Fibroblast of pulmonary artery (primary cell): ENCODE measurements at regions not wholly inside any gene's neighbourhood (a gene's known extent, or its start where the extent isn't known, plus 50 kb on each side); places are given as distances from the start of the nearest gene placed in this dataset.

ENCODE experiments used
- DNase-seq: peaks from one replicate; pipeline ENCODE4 v3.0.0-alpha.2; 2010; ENCODE audit warnings: low read depth
- H3K4me3 ChIP-seq: replicated peaks from 2 replicates; pipeline ENCODE4 v1.5.1; 2011; ENCODE audit warnings: low read depth, mild to moderate bottlenecking, control low read depth, low read length, moderate library complexity
- TF ChIP-seq, protein P1 (sequence below): IDR thresholded peaks from 2 replicates; pipeline ENCODE4 v1.5.1; 2011; ENCODE audit warnings: mild to moderate bottlenecking, control low read depth, low read length, inconsistent platforms; ENCODE audit errors: missing control alignments

DNA sequence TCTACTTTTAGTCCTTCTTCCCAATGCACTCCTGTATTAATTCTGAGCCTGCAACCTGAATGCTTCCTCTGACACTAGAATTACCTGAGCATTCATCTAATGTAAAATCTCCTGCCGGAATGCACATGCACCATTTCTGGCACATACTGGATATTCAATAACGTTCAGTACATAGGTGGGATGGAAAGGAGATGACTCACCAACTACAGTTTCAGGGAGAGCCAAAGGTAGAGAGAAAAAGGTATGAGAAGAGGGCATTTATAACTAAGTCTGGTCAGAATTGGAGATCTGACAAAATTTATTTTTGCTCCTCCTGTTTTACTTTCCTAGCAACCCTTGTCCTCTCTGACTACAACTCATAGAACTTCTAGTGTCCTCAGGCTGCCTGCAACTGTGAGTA lies 1954.1 kb upstream of the CELF4 start:
- H3K4me3 ChIP-seq = no peak overlapping the region
- TF ChIP-seq, protein P1, sequence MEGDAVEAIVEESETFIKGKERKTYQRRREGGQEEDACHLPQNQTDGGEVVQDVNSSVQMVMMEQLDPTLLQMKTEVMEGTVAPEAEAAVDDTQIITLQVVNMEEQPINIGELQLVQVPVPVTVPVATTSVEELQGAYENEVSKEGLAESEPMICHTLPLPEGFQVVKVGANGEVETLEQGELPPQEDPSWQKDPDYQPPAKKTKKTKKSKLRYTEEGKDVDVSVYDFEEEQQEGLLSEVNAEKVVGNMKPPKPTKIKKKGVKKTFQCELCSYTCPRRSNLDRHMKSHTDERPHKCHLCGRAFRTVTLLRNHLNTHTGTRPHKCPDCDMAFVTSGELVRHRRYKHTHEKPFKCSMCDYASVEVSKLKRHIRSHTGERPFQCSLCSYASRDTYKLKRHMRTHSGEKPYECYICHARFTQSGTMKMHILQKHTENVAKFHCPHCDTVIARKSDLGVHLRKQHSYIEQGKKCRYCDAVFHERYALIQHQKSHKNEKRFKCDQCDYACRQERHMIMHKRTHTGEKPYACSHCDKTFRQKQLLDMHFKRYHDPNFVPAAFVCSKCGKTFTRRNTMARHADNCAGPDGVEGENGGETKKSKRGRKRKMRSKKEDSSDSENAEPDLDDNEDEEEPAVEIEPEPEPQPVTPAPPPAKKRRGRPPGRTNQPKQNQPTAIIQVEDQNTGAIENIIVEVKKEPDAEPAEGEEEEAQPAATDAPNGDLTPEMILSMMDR = no peak
- no peak for DNase-seq

DNA sequence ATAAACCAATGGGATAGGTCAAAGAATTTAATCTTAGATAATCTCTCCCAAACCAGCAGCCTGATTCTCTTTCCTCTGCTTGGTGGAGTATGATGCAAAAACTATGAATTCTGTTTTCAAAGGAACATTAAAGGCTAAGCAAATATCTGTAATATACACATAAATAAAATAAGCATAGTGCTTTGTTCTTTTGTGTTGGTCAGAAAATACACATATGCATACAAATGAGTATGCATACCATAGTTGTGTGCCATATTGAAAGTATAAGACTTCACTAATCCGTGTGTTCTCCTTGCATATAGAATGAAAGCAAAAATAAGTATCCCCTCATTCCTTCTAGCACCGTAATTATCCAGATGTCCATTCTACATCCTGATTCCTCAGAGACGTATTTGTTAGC lies 1949.7 kb upstream of the CELF4 start:
- H3K4me3 ChIP-seq = no peak overlapping the region
- TF ChIP-seq, protein P1 = no peak
- no peak for DNase-seq

DNA sequence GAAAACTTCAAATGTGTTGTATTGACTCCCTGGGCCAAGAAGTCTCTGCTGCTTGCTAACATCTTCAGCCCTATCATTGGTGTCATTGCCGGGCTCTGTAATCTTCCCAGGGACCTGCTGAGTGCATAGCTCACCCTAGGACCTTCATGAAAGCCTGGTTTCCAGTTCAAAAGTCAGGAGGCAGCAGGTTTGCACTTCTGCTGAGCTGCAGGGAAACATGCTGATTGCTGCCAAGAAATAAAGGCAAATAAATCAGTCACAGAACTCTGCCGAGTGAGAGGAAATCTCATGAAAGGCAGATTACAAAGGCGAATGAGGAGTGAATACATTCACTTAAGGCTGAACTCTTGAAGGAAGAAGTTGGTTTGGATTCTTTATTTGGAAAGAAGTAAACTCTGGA lies 1947.6 kb upstream of the CELF4 start:
- no peak for DNase-seq
- TF ChIP-seq, protein P1 = no peak

DNA sequence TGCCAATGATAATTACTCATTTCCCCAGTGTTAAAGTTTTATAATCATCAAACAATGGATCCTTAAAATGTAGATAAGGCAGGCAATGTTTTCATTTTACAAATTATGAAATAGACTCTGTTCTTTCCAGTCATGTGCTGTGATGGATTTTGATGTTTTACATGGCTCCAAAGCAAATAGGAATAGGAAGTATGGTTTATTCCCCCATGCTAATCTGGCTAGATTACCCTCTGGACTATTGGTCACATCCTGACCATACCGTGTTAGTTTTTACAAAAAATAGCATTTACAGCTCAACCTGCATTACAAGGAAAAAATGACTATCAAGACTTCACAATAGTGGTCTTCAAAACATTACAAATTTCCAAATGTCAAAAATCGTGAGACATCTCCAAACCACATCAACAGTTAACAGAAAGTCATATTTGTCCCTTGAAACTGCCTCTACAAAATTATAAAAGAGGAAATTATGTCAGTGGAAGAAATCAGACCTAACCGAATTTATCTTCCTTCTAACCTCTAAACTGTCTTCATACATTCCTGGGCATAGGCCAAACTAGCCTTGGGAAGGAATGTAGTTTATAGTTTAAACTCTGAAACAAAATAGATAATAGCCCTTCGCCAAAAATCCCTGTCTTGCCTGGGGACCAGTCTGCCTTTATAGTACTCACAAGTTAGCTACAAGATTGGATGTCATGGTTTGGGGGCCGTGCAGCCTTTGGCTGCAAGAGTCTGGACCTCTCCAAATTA lies 1941.2 kb upstream of the CELF4 start:
- no peak overlapping the region for H3K4me3 ChIP-seq
- DNase-seq = peak; percentile 11
- TF ChIP-seq, protein P1 = no peak

More for the DNA sequence above, 1947.6 kb upstream of the CELF4 start:
- H3K4me3 ChIP-seq = no peak overlapping the region

DNA sequence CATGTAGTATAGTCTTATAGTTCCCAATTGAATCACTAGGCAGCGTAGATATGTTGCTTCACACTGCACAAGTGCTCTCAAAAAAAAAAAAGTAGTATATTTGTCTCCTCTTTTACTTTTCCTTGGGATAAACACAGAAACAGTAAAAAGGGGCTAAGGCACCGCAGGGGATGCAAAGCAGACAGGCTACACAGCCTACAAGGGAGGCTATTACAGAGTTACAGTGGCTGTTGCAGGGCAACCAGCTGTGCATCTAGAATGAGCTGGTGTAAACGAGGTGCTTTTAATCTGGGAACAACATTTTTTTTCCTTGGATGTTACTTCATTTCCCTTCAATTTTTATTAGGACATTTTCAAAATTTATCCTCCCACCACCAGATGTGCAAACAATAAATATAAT lies 1934.7 kb upstream of the CELF4 start:
- TF ChIP-seq, protein P1 = no peak
- no peak overlapping the region for H3K4me3 ChIP-seq
- DNase-seq = no peak

DNA sequence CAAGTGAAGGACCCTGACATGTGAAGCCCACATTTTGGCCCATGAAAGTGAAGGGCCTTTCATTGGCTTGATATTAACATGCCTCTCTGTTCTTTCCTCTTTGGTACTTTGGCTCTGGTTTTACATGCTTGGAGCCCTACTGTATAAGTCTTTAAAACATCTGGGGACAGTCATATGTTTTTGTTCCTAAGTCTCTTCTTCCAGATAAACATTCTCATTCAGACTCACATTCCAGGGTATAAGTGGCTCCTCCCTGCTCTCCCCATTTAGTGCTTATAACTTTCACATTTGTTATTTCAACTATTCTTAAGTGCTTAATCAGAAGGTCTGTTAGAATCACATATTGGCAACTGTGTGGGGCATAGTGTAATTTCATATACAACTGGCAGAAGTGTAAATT lies 1932.2 kb upstream of the CELF4 start:
- TF ChIP-seq, protein P1 = no peak
- no peak for DNase-seq
- no peak overlapping the region for H3K4me3 ChIP-seq

DNA sequence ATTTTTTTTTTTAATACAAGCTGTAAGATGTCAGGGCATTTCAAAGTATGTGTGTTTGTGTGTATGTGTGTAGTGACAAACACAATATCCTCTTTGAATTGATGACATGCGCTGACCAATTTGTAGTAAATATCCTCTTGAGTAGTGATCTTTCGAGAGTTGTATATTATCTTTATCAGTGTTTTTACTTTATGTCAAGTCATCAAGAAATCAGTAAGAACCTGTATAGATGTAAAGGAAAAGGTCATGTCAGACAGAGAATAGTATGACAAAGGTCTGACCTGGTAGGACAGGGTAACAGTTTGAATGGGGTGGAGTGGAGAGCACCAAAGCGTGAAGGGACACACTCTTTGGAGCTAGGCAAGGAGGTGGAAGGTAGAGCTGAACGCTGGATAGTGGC lies 1931.4 kb upstream of the CELF4 start:
- H3K4me3 ChIP-seq = no peak overlapping the region
- TF ChIP-seq, protein P1 = no peak
- no peak for DNase-seq
